OCI-LY7 (cell line): ENCODE measurements at regions not wholly inside any gene's neighbourhood (a gene's known extent, or its start where the extent isn't known, plus 50 kb on each side); places are given as distances from the start of the nearest gene placed in this dataset.

Experiments
- BruUV-seq: library from RNA; stranded (reverse); fragments of 400-500 nt; replicated peaks from 2 replicates; lab custom pipeline; 2021; lab: Mats Ljungman, UMichigan
- CTCF ChIA-PET: fragments of 300-600 bp; sonication (Branson Sonifier 250); formaldehyde crosslinking; loops from one replicate; lab custom pipeline; 2022; ENCODE audit warnings: antibody characterized with exemption; ENCODE audit not compliant: unreplicated experiment; lab: Charles Lee
- POLR2A ChIA-PET: fragments of 300-600 bp; sonication (Branson Sonifier 250); formaldehyde crosslinking; loops from one replicate; lab custom pipeline; 2022; ENCODE audit warnings: antibody characterized with exemption; lab: Charles Lee
- DNase-seq: peaks from one replicate; pipeline ENCODE4 v3.0.0-alpha.2; 2015; ENCODE audit warnings: low spot score
- H2AFZ ChIP-seq: fragments of 200-600 bp; sonication (generic), shearing (Covaris generic); 2 replicates; pipeline ENCODE4 v1.6.1; 2014; ENCODE audit warnings: mild to moderate bottlenecking, antibody characterized with exemption, low read length, moderate library complexity
- H3K27ac ChIP-seq: fragments of 200-600 bp; sonication (generic); 2 replicates; pipeline ENCODE4 v1.5.1; 2014; ENCODE audit warnings: mixed run types, low read depth, mild to moderate bottlenecking, moderate library complexity, low read length, inconsistent platforms; ENCODE audit not compliant: poor library complexity, severe bottlenecking
- H3K36me3 ChIP-seq: fragments of 200-600 bp; sonication (generic); 2 replicates; pipeline ENCODE4 v1.6.1; 2014; ENCODE audit warnings: mild to moderate bottlenecking, antibody characterized with exemption, low read length, moderate library complexity, mixed read lengths; ENCODE audit not compliant: insufficient read depth
- H3K4me1 ChIP-seq: fragments of 200-600 bp; sonication (generic); 2 replicates; pipeline ENCODE4 v1.5.1; 2014; ENCODE audit warnings: mild to moderate bottlenecking, low read length; ENCODE audit not compliant: insufficient read depth, poor library complexity, severe bottlenecking
- H3K4me2 ChIP-seq: fragments of 200-600 bp; sonication (generic); 2 replicates; pipeline ENCODE4 v1.6.1; 2014; ENCODE audit warnings: mild to moderate bottlenecking, low read length
- H3K4me3 ChIP-seq: fragments of 200-600 bp; sonication (generic); 2 replicates; pipeline ENCODE4 v1.5.1; 2014; ENCODE audit warnings: mild to moderate bottlenecking, low read depth, low read length; ENCODE audit not compliant: poor library complexity, severe bottlenecking
- H3K79me2 ChIP-seq: fragments of 200-600 bp; sonication (generic); 2 replicates; pipeline ENCODE4 v1.6.1; 2016; ENCODE audit warnings: low read depth, mild to moderate bottlenecking, low read length, moderate library complexity, mixed read lengths; ENCODE audit not compliant: insufficient read depth
- H3K9me2 ChIP-seq: fragments of 200-600 bp; sonication (generic); 2 replicates; pipeline ENCODE4 v1.6.1; 2016; ENCODE audit warnings: mild to moderate bottlenecking, low read length, mixed read lengths; ENCODE audit not compliant: insufficient read depth
- H3K9me3 ChIP-seq: fragments of 200-600 bp; sonication (generic); 2 replicates; pipeline ENCODE4 v1.6.1; 2014; ENCODE audit warnings: mild to moderate bottlenecking, mixed run types, low read length, mixed read lengths
- H4K20me1 ChIP-seq: fragments of 200-600 bp; sonication (generic); 2 replicates; pipeline ENCODE4 v1.6.1; 2014; ENCODE audit warnings: mild to moderate bottlenecking, antibody characterized with exemption, low read length, moderate library complexity, mixed read lengths; ENCODE audit not compliant: insufficient read depth
- EZH2phosphoT487 ChIP-seq: fragments of 200-600 bp; sonication (generic); IDR thresholded peaks from 2 replicates; pipeline ENCODE4 v1.6.1; 2018; ENCODE audit warnings: low read depth, borderline replicate concordance, mild to moderate bottlenecking, mixed run types, antibody characterized with exemption, low read length, moderate library complexity, mixed read lengths
- intact Hi-C: fragments of 100-400 bp; cut with micrococcal nuclease; formaldehyde crosslinking; loops from one replicate; pipeline ENCODE4 v1.10.0; 2022; ENCODE audit not compliant: unreplicated experiment
- TF ChIP-seq, protein P1 (sequence below): fragments of 200-600 bp; sonication (generic); conservative IDR thresholded peaks from 2 replicates; pipeline ENCODE4 v1.5.1; 2014; ENCODE audit warnings: mild to moderate bottlenecking, antibody characterized with exemption, low read length, moderate library complexity, mixed read lengths

DNA sequence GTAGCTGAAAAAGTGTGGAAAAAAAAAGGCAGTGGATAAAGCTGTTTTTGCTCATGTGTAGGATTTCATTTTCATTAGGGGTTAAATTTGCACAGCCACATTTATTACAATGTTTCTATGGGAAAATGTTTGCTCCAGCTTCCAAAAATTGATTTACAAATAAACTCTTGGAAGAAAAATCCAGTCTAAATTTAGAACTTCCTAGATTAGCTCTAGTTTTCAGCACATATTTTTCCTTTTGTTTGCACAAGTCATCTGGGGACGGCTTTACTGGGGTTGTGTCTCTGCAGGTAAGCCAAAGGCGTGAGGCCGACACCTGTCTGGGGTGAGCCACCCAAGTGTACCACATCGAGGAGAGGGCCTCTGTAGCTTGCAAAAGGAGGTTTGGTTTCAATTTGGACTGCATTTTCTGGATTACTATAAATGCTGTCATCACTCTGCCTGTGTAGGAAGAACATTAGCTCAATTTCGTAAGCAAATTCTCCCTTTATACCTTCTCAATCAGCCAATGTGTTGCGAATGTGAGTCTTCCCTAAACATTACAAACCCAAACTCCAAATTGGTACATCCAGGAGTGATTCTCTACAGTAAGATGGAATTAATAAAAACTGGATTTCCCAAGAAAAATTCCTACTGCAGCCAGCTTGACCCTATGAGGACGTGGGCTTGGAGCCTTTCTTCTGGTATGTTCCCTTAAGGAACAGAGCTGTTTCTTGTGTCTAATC is 89.5 kb upstream of the ZNF438 start:
- TF ChIP-seq EZH2phosphoT487, result no peak
- TF ChIP-seq, protein P1, sequence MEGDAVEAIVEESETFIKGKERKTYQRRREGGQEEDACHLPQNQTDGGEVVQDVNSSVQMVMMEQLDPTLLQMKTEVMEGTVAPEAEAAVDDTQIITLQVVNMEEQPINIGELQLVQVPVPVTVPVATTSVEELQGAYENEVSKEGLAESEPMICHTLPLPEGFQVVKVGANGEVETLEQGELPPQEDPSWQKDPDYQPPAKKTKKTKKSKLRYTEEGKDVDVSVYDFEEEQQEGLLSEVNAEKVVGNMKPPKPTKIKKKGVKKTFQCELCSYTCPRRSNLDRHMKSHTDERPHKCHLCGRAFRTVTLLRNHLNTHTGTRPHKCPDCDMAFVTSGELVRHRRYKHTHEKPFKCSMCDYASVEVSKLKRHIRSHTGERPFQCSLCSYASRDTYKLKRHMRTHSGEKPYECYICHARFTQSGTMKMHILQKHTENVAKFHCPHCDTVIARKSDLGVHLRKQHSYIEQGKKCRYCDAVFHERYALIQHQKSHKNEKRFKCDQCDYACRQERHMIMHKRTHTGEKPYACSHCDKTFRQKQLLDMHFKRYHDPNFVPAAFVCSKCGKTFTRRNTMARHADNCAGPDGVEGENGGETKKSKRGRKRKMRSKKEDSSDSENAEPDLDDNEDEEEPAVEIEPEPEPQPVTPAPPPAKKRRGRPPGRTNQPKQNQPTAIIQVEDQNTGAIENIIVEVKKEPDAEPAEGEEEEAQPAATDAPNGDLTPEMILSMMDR, result no peak
- BruUV-seq, result no TSS peak
- Histone ChIP-seq H3K27ac (no peak overlapping the region), H3K4me2 (no peak overlapping the region), H3K4me1 (no peaks in the 10 kb centered on the region), H2AFZ (no peak overlapping the region), H3K9me2 (peaks cover 4% of the 10 kb centered on the region; the same call in 1 of the 2 replicates), H3K9me3 (no peaks in the 10 kb centered on the region), H3K4me3 (no peak overlapping the region), H3K36me3 (no peaks in the 10 kb centered on the region), H4K20me1 (no peaks in the 10 kb centered on the region), H3K79me2 (no peaks in the 10 kb centered on the region)
- no peak for DNase-seq
- ChIA-PET POLR2A (interaction anchor here (0.8 kb wide), 1 partner anchor 432 kb away, joined by 4 read pairs; no protein-coding TSS in a partner anchor), CTCF (no interaction called here)
- intact Hi-C loops, result no loop called here

DNA sequence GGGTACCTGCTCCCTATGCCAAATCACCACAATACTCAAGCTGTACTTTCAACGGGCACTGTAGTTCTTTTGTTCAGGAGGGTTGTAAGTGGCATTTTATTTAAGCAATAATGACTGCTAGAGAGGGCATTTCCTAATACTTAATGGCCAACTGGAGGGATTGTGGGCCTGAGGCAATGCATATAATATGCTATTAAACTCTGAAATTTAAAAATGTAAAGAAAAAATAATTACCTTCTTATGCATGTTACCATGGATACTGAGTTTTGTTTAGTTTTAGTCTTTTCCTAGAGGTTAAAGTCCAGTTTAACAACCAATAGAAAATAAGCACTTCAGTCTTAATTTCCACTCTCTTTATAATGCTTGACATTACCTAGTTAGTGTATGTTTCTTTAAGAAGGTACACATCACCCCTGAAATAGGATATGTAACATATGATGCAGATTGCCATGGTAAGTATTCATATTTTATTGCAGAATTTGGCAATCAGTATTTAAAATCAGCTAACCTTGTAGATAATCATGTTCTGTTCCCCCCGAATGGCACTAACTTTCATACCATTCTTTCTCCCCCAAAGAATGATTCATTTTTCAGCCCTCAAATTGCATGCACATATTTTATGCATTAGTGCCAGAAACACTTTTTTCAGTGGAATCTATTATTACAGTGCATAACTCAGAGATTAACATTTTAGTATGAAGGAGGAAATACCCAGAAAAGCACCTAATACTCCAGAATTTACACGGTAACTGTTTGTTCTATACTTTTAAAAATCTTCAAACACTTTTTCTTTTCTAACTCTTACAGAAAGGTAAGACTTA is 90.3 kb upstream of the ZNF438 start:
- Histone ChIP-seq H3K9me3 (no peaks in the 10 kb centered on the region), H4K20me1 (no peaks in the 10 kb centered on the region), H3K36me3 (no peaks in the 10 kb centered on the region), H3K4me3 (no peak overlapping the region), H3K79me2 (no peaks in the 10 kb centered on the region), H3K27ac (no peak overlapping the region), H3K9me2 (peaks cover 4% of the 10 kb centered on the region; the same call in 1 of the 2 replicates), H3K4me1 (no peaks in the 10 kb centered on the region), H2AFZ (no peak overlapping the region), H3K4me2 (no peak overlapping the region)
- intact Hi-C loops, result no loop called here
- POLR2A ChIA-PET, result interaction anchor here (0.5 kb wide), 2 partner anchors 362 to 849 kb away, joined by 4 to 9 read pairs; no protein-coding TSS in a partner anchor
- CTCF ChIA-PET, result no interaction called here
- DNase-seq, result no peak
- BruUV-seq, result no TSS peak
- no peak for TF ChIP-seq EZH2phosphoT487
- TF ChIP-seq, protein P1, result no peak
